Endothelial cell of umbilical vein (primary cell): ENCODE measurements at regions not wholly inside any gene's neighbourhood (a gene's known extent, or its start where the extent isn't known, plus 50 kb on each side); places are given as distances from the start of the nearest gene placed in this dataset.

Experiments
- BruUV-seq: library from RNA; stranded (reverse); fragments of 400-500 nt; replicated peaks from 2 replicates; lab custom pipeline; 2021; lab: Mats Ljungman, UMichigan
- CTCF ChIA-PET: fragments of 300-600, 350-600 bp; sonication (Branson Sonifier 250); formaldehyde crosslinking; loops from one replicate; lab custom pipeline; 2021; ENCODE audit warnings: antibody characterized with exemption, inconsistent platforms; lab: Charles Lee
- POLR2A ChIA-PET: fragments of 300-600, 350-600 bp; sonication (Branson Sonifier 250); formaldehyde crosslinking; loops from one replicate; lab custom pipeline; 2021; ENCODE audit warnings: antibody characterized with exemption, inconsistent platforms; lab: Charles Lee
- DNase-seq: peaks from one replicate; pipeline ENCODE4 v3.0.0-alpha.2; 2011; ENCODE audit warnings: low read depth, low spot score
- FAIRE-seq: peaks from 2 replicates; lab custom pipeline; 2011; peaks lifted over from hg19 to GRCh38; lab: Jason Lieb, UNC
- H2AFZ ChIP-seq: 2 replicates; pipeline ENCODE4 v1.6.0; 2012; ENCODE audit warnings: low read depth, low read length, control low read depth, inconsistent platforms
- H3K27ac ChIP-seq: 2 replicates; pipeline ENCODE4 v1.5.1; 2011; ENCODE audit warnings: low read depth, mild to moderate bottlenecking, control low read depth, low read length, moderate library complexity; ENCODE audit not compliant: insufficient read depth
- H3K27me3 ChIP-seq, 2 experiments: 2 replicates each; pipeline versions ENCODE4 v1.6.0 to v1.6.1; 2011; ENCODE audit warnings: low read length in 2 of 2, mixed read lengths in 1 of 2; ENCODE audit not compliant: control insufficient read depth in 2 of 2, insufficient read depth in 2 of 2
- H3K36me3 ChIP-seq, 2 experiments: 2 replicates in 1 of 2; 3 replicates in 1 of 2; pipeline ENCODE4 v1.5.1; 2011; ENCODE audit warnings: low read length in 2 of 2, mild to moderate bottlenecking in 1 of 2, moderate library complexity in 1 of 2; ENCODE audit not compliant: control insufficient read depth in 2 of 2, insufficient read depth in 2 of 2; ENCODE audit errors: extremely low read depth in 1 of 2
- H3K4me1 ChIP-seq: 3 replicates; pipeline ENCODE4 v1.5.1; 2011; ENCODE audit warnings: mild to moderate bottlenecking, low read length; ENCODE audit not compliant: control insufficient read depth, insufficient read depth; ENCODE audit errors: extremely low read depth
- H3K4me2 ChIP-seq: 2 replicates; pipeline ENCODE4 v1.6.1; 2011; ENCODE audit warnings: low read length, control low read depth, mixed read lengths; ENCODE audit not compliant: insufficient read depth
- H3K4me3 ChIP-seq, 3 experiments: fragments of 200-600 bp in 1 of 3; sonication (generic), shearing (Covaris generic) in 1 of 3; replicated peaks in 1 of 3; 2 replicates each; pipeline ENCODE4 v1.5.1; 2011 to 2016; ENCODE audit warnings: control low read depth in 3 of 3, low read length in 3 of 3, mild to moderate bottlenecking in 2 of 3, inconsistent platforms in 1 of 3, low read depth in 1 of 3, moderate library complexity in 1 of 3; ENCODE audit not compliant: insufficient read depth in 1 of 3
- H3K79me2 ChIP-seq: 2 replicates; pipeline ENCODE4 v1.6.0; 2012; ENCODE audit warnings: low read length, inconsistent platforms; ENCODE audit not compliant: control insufficient read depth, insufficient read depth
- H3K9ac ChIP-seq: replicated peaks from 2 replicates; pipeline ENCODE3; 2011; ENCODE audit warnings: low read length, control low read depth; ENCODE audit not compliant: insufficient read depth; ENCODE audit errors: extremely low read depth
- H3K9me1 ChIP-seq: replicated peaks from 3 replicates; pipeline ENCODE4 v1.6.0; 2011; ENCODE audit warnings: mild to moderate bottlenecking, low read length; ENCODE audit not compliant: control insufficient read depth, insufficient read depth; ENCODE audit errors: extremely low read depth
- H3K9me3 ChIP-seq: replicated peaks from 2 replicates; pipeline ENCODE4 v1.5.1; 2012; ENCODE audit warnings: low read length, inconsistent platforms; ENCODE audit not compliant: control insufficient read depth, insufficient read depth
- H4K20me1 ChIP-seq: replicated peaks from 2 replicates; pipeline ENCODE3; 2011; ENCODE audit warnings: mild to moderate bottlenecking, low read length; ENCODE audit not compliant: control insufficient read depth, insufficient read depth; ENCODE audit errors: extremely low read depth
- CTCF ChIP-seq, 2 donors: IDR thresholded peaks; 1 replicate in 1 of 2; 2 replicates in 1 of 2; pipeline ENCODE4 v1.5.1; 2011; ENCODE audit warnings: low read length in 2 of 2, mild to moderate bottlenecking in 2 of 2, moderate library complexity in 2 of 2, control low read depth in 1 of 2, inconsistent platforms in 1 of 2, low read depth in 1 of 2; ENCODE audit not compliant: insufficient read depth in 1 of 2; ENCODE audit errors: extremely low read depth in 1 of 2
- EZH2 ChIP-seq: IDR thresholded peaks from 2 replicates; pipeline ENCODE4 v1.6.1; 2012; ENCODE audit warnings: borderline replicate concordance, low read depth, mild to moderate bottlenecking, moderate library complexity, low read length, inconsistent platforms; ENCODE audit not compliant: severe bottlenecking
- FOS ChIP-seq: IDR thresholded peaks from 2 replicates; pipeline ENCODE4 v1.6.1; 2011; ENCODE audit warnings: mild to moderate bottlenecking, low read length, moderate library complexity, borderline replicate concordance; ENCODE audit not compliant: insufficient read depth
- GATA2 ChIP-seq: IDR thresholded peaks from 2 replicates; pipeline ENCODE4 v1.7.0; 2011; ENCODE audit warnings: low read depth, mild to moderate bottlenecking, moderate library complexity, mixed read lengths, low read length; ENCODE audit not compliant: insufficient read length, insufficient read depth
- JUN ChIP-seq: IDR thresholded peaks from 2 replicates; pipeline ENCODE4 v1.6.1; 2011; ENCODE audit warnings: borderline replicate concordance, low read depth; ENCODE audit not compliant: insufficient read length, insufficient read depth
- MYC ChIP-seq: IDR thresholded peaks from one replicate; pipeline ENCODE4 v1.6.1; 2011; ENCODE audit warnings: mild to moderate bottlenecking, low read depth, low read length
- POLR2A ChIP-seq: IDR thresholded peaks from 2 replicates; pipeline ENCODE4 v1.6.1; 2012; ENCODE audit warnings: low read depth, mild to moderate bottlenecking, control low read depth, low read length
- POLR2AphosphoS5 ChIP-seq: IDR thresholded peaks from 2 replicates; pipeline ENCODE4 v1.6.1; 2012; ENCODE audit warnings: low read depth, mild to moderate bottlenecking, control low read depth, low read length, moderate library complexity; ENCODE audit not compliant: insufficient read depth
- dilution Hi-C: fragments of 300-500 bp; cut with MboI; formaldehyde crosslinking; loops from one replicate; pipeline ENCODE4 v1.15.0; 2019; ENCODE audit warnings: low sequenced_read_pairs; ENCODE audit not compliant: extremely low pct_ligation_motif_present
- intact Hi-C: fragments of 100-400 bp; cut with micrococcal nuclease; formaldehyde crosslinking; loops from one replicate; pipeline ENCODE4 v1.10.0; 2022
- TF ChIP-seq, protein P1 (sequence below): IDR thresholded peaks from 2 replicates; pipeline ENCODE4 v1.6.1; 2011; ENCODE audit not compliant: insufficient read depth, insufficient read length

DNA sequence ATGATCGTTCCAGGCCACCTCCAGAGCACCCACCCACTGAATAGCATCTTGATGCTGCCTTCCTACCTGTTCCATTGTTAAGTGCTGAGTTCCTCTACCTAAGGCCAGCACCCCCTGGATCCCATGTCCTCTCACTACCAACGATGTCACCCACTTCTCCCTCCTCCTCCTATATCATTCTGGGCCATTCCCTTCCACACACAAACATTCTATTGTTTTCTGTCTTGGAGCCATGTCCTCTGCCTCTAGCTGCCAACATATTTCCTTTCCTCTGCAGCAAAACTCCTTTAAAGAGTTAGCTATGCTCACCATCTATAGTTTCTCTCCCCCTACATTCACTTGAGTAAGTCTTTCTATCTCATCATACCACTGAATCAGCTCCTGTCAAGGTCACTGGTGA is 64.0 kb upstream of the ACKR3 start:
- dilution Hi-C loops: no loop called here
- intact Hi-C loops: loop anchor here (5.0 kb wide), 3 partner anchors 367 to 507 kb away; no protein-coding TSS in a partner anchor
- no peaks in the 10 kb centered on the region for H3K36me3 ChIP-seq

More for the DNA sequence above, 64.0 kb upstream of the ACKR3 start:
- Histone ChIP-seq H3K27ac (no peak overlapping the region), H3K4me1 (peaks cover 21% of the 10 kb centered on the region), H3K27me3 (peaks cover 4 to 9% of the 10 kb centered on the region in 2 experiments), H3K79me2 (no peaks in the 10 kb centered on the region), H3K9me1 (no peaks in the 10 kb centered on the region), H2AFZ (no peak overlapping the region), H3K9ac (no peak overlapping the region), H3K4me2 (no peak overlapping the region), H3K9me3 (no peaks in the 10 kb centered on the region), H4K20me1 (no peaks in the 10 kb centered on the region), H3K4me3 (no peak overlapping the region)
- no TSS peak for BruUV-seq
- ChIA-PET CTCF (no interaction called here), POLR2A (no interaction called here)
- FAIRE-seq: no peak
- DNase-seq: no peak
- TF ChIP-seq FOS: no peak
- no peak for TF ChIP-seq JUN
- no peak for TF ChIP-seq MYC
- no peak for TF ChIP-seq POLR2AphosphoS5
- TF ChIP-seq EZH2: no peak
- no peak for TF ChIP-seq CTCF (IDR thresholded peaks at IDR 0.05; ENCODE audit: extremely low read depth in 1 of 2, insufficient read depth in 1 of 2, low read depth in 1 of 2, low read length in 2 of 2)
- TF ChIP-seq, protein P1, sequence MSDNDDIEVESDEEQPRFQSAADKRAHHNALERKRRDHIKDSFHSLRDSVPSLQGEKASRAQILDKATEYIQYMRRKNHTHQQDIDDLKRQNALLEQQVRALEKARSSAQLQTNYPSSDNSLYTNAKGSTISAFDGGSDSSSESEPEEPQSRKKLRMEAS: no peak
- TF ChIP-seq POLR2A: no peak
- TF ChIP-seq GATA2: no peak
